Stomach (tissue), 8 donors: ENCODE measurements at regions not wholly inside any gene's neighbourhood (a gene's known extent, or its start where the extent isn't known, plus 50 kb on each side); places are given as distances from the start of the nearest gene placed in this dataset.

Source experiments
- DNase-seq, 2 donors: peaks; one replicate each; pipeline versions ENCODE4 v3.0.0 to v3.0.0-alpha.2; 2013 to 2019
- H3K27ac ChIP-seq, 5 donors: fragments of 200-600 bp in 4 of 5; sonication (generic) in 4 of 5; one replicate each; pipeline ENCODE4 v1.5.1; 2013 to 2019; ENCODE audit warnings: mild to moderate bottlenecking in 1 of 5, moderate library complexity in 1 of 5
- H3K27me3 ChIP-seq, 3 donors: fragments of 200-600 bp; sonication (generic); one replicate each; pipeline ENCODE4 v1.5.1; 2017 to 2019; ENCODE audit warnings: mixed run types in 1 of 3
- H3K36me3 ChIP-seq, 4 donors: fragments of 200-600 bp; sonication (generic); 1 replicate in 3 of 4; 2 replicates in 1 of 4; pipeline ENCODE4 v1.5.1; 2016 to 2019
- H3K4me1 ChIP-seq, 4 donors: fragments of 200-600 bp; sonication (generic); one replicate each; pipeline ENCODE4 v1.5.1; 2016 to 2019
- H3K4me3 ChIP-seq, 4 donors: fragments of 200-600 bp; sonication (generic) in 3 of 4; one replicate each; pipeline ENCODE4 v1.5.1; 2016 to 2019; ENCODE audit warnings: mild to moderate bottlenecking in 1 of 4
- H3K9me3 ChIP-seq, 4 donors: fragments of 200-600 bp; sonication (generic); one replicate each; pipeline ENCODE4 v1.5.1; 2016 to 2019
- CTCF ChIP-seq, 7 experiments: fragments of 450-650 bp in 4 of 7; fragments of 200-600 bp in 3 of 7; sonication (generic) in 3 of 7; IDR thresholded peaks; one replicate each; pipeline ENCODE4 v1.5.1; 2016 to 2019; ENCODE audit warnings: antibody characterized with exemption in 7 of 7, control low read depth in 2 of 7, mild to moderate bottlenecking in 1 of 7
- EP300 ChIP-seq: sonication (generic); formaldehyde crosslinking; IDR thresholded peaks from one replicate; pipeline ENCODE4 v1.6.1; 2017; ENCODE audit warnings: antibody characterized with exemption
- POLR2A ChIP-seq, 4 donors: fragments of 450-650 bp; IDR thresholded peaks; one replicate each; pipeline ENCODE4 v1.6.1; 2016; ENCODE audit warnings: antibody characterized with exemption in 4 of 4, control low read depth in 2 of 4, mild to moderate bottlenecking in 1 of 4, moderate library complexity in 1 of 4
- POLR2AphosphoS5 ChIP-seq, 3 donors: sonication (generic); formaldehyde crosslinking; IDR thresholded peaks; one replicate each; pipeline ENCODE4 v1.6.1; 2016; ENCODE audit warnings: antibody characterized with exemption in 3 of 3
- WGBS, 5 donors: extraction: QIAGEN DNeasy Blood & Tissue Kit in 3 of 5; methylation state at CpG; one replicate each; pipeline versions ENCODE4 v1.1.5 to v1.1.7; 2013 to 2018; 5-methylcytosine and 5-hydroxymethylcytosine counted together
- intact Hi-C: fragments of 100-400 bp; cut with DNase I; formaldehyde crosslinking; loops from one replicate; pipeline ENCODE4 v1.15.1; 2023; ENCODE audit warnings: low total_unique reads
- donor health status: healthy with polysubstance abuse.
- donor health status: Bipolar disorder and iron deficiency.
- donor health status: healthy.

DNA sequence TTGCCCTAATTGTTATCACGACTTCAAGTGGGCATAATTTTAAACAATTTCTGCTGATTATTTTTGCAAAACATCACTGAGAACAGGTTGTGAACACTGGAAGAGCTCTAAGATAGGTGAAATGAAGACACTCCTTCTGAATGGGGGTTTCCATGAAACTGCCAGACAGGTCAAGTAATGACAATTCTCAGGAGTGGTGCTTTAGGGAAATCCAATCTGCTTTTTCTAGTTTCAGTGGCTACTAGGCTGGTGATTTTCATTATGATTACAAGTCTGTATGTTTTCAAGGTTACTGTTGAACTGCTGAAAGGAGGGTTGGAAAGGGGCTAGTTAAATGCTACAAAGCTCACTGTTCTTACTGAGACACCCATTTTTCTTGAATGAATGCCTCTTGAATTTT is 1724.2 kb downstream of the PCDH9 start:
- Histone ChIP-seq H3K9me3 (peaks cover 0 to 5% (median 0%) of the 10 kb centered on the region in 4 donors), H3K27ac (no peak overlapping the region), H3K4me3 (no peak overlapping the region), H3K36me3 (no peaks in the 10 kb centered on the region), H3K27me3 (no peaks in the 10 kb centered on the region), H3K4me1 (no peaks in the 10 kb centered on the region)
- TF ChIP-seq POLR2A (IDR thresholded peaks at IDR 0.05) (no peak), CTCF (IDR thresholded peaks at IDR 0.05) (no peak), POLR2AphosphoS5 (IDR thresholded peaks at IDR 0.05) (no peak), EP300 (no peak)
- no peak for DNase-seq
- WGBS, 5 donors, result 44 to 65% (median 58%) methylated on average over 1 of the region's 1 CpG
- intact Hi-C loops, result no loop called here

DNA sequence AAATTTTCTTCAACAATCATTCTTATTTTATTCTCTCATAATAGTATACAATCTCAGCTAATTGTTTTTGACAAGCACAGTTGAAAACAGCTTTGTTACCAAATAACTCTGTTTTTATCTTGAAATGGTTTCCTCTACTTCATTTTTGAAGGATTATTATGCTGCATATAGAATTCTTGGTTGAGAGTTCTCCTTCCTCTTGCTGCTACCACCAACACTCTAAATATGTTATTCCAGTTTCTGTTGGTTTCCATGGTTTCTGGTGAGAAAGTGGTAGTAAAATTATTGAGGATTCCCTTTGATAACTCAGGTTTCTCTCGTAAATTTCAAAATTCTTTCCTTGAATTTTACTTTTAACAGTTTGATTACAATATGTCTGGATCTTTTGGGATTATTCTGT is 1725.9 kb downstream of the PCDH9 start:
- TF ChIP-seq CTCF (IDR thresholded peaks at IDR 0.05) (no peak), POLR2AphosphoS5 (IDR thresholded peaks at IDR 0.05) (no peak)
- Histone ChIP-seq H3K36me3 (no peaks in the 10 kb centered on the region), H3K4me1 (no peaks in the 10 kb centered on the region), H3K4me3 (no peak overlapping the region), H3K9me3 (peaks cover 0 to 5% (median 0%) of the 10 kb centered on the region in 4 donors), H3K27ac (no peak overlapping the region), H3K27me3 (no peaks in the 10 kb centered on the region)
- no peak for DNase-seq
- intact Hi-C loops, result no loop called here
- 82 to 95% (median 85%) methylated on average over 1 of the region's 1 CpG for WGBS, 5 donors

DNA sequence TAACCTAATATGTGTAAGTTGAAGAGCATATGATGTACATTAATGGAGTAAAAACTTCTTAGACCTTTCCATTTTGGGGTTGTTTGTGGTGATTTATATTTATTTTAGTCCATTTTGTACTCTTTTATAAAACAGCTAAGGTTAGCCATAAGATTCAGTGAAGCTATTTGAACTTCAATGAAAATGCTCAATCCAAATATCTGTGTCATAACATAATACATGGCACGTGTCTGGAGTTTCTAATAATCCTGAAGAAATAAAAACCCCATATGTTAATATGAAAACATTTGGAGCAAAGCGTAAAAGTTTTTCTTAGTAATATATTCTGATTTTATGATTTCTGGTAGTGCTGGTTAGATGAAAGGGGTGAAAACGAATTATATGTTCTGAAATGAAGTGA is 1729.7 kb downstream of the PCDH9 start:
- no peaks in the 10 kb centered on the region for H3K36me3 ChIP-seq
- intact Hi-C loops, result no loop called here
- H3K4me3 ChIP-seq, result no peak overlapping the region
- no peak overlapping the region for H3K27ac ChIP-seq
- H3K27me3 ChIP-seq, result no peaks in the 10 kb centered on the region
- DNase-seq, result no peak
- H3K4me1 ChIP-seq, result no peaks in the 10 kb centered on the region
- peaks cover 0 to 5% (median 0%) of the 10 kb centered on the region in 4 donors for H3K9me3 ChIP-seq
- 55 to 83% (median 69%) methylated on average over 3 of the region's 3 CpGs for WGBS, 5 donors
- TF ChIP-seq CTCF (IDR thresholded peaks at IDR 0.05) (no peak), POLR2AphosphoS5 (IDR thresholded peaks at IDR 0.05) (no peak), EP300 (no peak), POLR2A (IDR thresholded peaks at IDR 0.05) (no peak)

GRCh38 chr13:65499256-65499655 is 1730.9 kb downstream of the PCDH9 start:
- intact Hi-C loops, result no loop called here

More at GRCh38 chr13:65499256-65499655, 1730.9 kb downstream of the PCDH9 start:
- Histone ChIP-seq H3K9me3 (peaks cover 0 to 1% (median 0%) of the 10 kb centered on the region in 4 donors), H3K36me3 (no peaks in the 10 kb centered on the region), H3K27me3 (no peaks in the 10 kb centered on the region), H3K27ac (no peak overlapping the region), H3K4me3 (no peak overlapping the region), H3K4me1 (no peaks in the 10 kb centered on the region)
- no peak for TF ChIP-seq EP300
- TF ChIP-seq POLR2AphosphoS5 (IDR thresholded peaks at IDR 0.05), result no peak
- TF ChIP-seq CTCF (IDR thresholded peaks at IDR 0.05), result no peak
- TF ChIP-seq POLR2A (IDR thresholded peaks at IDR 0.05), result no peak
- WGBS, 5 donors, result 84 to 97% (median 94%) methylated on average over 1 of the region's 1 CpG
- DNase-seq, result no peak
